ENCODE measurements at regions not wholly inside any gene's neighbourhood (a gene's known extent, or its start where the extent isn't known, plus 50 kb on each side); places are given as distances from the start of the nearest gene placed in this dataset.

GRCh38 chr5:135689506-135689905 is 110.7 kb upstream of the CXCL14 start:
- TF ChIP-seq CTCF (conservative IDR thresholded peaks at IDR 0.05), result no peak
- no peak for TF ChIP-seq ZFX (IDR thresholded peaks at IDR 0.05)
